Sciatic nerve (tissue), 2 donors: ENCODE measurements at regions not wholly inside any gene's neighbourhood (a gene's known extent, or its start where the extent isn't known, plus 50 kb on each side); places are given as distances from the start of the nearest gene placed in this dataset.
"Not testable (repeated sequence)": the region's sequence is repeated elsewhere in the genome, so short reads cannot be mapped to it uniquely, and the experiment has no call there.

Experiments used
- ATAC-seq: fragments of 200-7000 bp; cut with Tn5 transposase; one replicate; pipeline ENCODE4 v1.9.1; 2020; ENCODE audit warnings: mild to moderate bottlenecking, moderate library complexity
- DNase-seq: peaks from one replicate; pipeline ENCODE4 v3.0.0-alpha.2; 2020; ENCODE audit warnings: low spot score
- intact Hi-C: fragments of 100-400 bp; cut with DNase I; formaldehyde crosslinking; loops from one replicate; pipeline ENCODE4 v1.14.2; 2022
- donor health status: DM: no; HTN: no; CAD: no.
- donor health status: DM: no; HTN: no; CAD: no.

GRCh38 chr7:118858651-118859149 is 634.2 kb downstream of the ANKRD7 start:
- DNase-seq: no peak
- intact Hi-C loops: no loop called here
- no peak for ATAC-seq

DNA sequence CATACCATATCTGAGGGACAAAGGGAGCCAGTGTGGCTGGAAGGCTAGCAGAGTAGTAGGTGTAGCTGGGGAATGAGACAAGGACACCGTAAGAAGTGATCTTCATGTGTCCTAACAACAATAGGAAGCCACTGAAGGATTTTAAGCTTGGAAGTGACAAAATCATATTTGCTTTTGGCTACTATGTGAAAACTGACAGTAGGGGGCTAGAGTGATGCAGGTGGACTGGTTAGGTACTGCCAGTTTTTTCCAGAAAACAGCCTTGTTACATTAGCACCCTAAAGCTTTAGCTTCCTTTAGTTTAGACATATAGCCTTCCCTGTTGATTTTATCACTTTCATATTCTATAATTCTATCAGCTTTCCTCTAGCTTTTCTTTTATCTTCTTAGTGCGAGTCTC is 637.1 kb downstream of the ANKRD7 start:
- ATAC-seq (no peak), DNase-seq (no peak)
- intact Hi-C loops: no loop called here

DNA sequence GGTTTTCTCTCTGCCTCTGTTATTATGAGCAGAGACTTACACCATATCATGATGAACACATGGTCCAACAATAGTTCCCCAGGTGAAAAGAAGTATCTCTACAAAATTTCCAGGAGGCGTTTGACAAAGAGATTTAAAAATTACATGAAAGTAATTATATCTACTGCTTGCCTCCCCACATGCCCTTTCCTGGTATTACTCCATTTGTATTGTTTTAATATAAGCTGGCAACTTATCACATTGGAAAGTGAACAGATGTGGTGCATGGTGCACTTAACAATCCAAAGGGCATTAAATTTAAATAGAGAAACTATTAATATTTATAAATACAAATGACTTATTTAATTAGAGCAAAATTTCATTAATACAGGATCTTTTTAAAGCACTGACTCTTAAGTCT is 638.2 kb downstream of the ANKRD7 start:
- intact Hi-C loops: no loop called here
- ATAC-seq (no peak), DNase-seq (no peak)

DNA sequence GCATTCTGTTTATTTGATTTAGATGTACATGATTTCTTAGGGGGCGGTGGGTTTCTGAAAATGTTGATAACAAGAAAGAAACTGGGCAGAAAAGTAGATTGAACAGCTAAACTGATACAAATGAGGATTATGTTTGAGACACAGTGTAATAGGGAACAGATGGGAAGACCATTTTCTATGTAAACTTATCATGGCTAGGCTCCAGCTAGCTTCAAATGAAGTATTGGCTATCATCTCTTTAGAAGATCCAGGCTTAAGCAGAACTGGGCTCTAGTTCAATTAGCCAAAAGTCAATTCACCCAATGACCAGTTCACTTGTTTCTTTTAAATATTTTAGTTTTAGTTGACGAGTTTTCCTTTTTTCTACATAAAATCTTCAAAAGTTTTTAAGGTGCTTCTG is 639.5 kb downstream of the ANKRD7 start:
- DNase-seq (no peak), ATAC-seq (no peak)
- intact Hi-C loops: no loop called here

- intact Hi-C loops: no loop called here
- no peak for ATAC-seq
- no peak for DNase-seq
Measured at GRCh38 chr7:118867860-118868259, 643.4 kb downstream of the ANKRD7 start.

GRCh38 chr7:118869141-118869540 is 644.6 kb downstream of the ANKRD7 start:
- intact Hi-C loops, DNase-seq, ATAC-seq: not testable (repeated sequence)

DNA sequence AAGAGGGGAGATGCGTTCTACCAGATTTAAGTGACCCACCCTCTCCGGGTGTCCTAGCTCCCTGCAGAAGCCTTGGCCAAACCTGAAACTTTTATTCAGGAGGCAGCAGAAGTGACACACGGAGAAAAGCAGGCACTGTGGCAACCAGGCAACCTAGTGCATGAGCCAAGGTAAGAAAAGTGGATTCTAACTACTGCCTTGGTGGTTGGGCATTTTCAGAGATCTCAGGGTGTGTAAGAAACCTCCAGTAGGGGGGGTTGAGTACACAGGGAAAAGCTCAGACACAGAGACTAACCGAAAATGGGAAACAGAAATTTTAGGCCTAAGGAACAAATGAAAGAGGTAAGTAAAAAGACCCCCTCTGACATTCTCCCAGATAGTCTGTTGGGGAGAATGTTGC is 645.7 kb downstream of the ANKRD7 start:
- intact Hi-C loops: no loop called here
- DNase-seq (no peak), ATAC-seq (no peak)

DNA sequence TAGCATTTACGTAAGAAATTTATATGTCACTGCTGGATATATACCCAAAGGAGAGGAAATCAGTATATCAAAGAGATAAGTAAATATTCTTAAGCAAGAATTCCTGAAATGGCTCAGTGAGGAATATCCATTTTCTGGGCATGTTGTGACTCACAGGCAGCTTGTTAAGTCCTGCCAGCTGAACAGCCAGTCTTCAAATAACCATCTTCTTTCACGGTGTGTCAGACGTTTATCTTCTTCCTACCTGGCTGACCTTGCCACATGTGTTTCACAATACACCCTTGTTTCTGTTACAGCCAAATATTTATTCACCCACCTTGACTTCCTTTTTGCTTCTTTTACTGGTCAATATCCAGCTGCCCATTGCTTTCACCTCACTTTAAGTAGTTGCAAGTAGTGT is 648.1 kb downstream of the ANKRD7 start:
- intact Hi-C loops: no loop called here
- ATAC-seq: no peak
- no peak for DNase-seq

DNA sequence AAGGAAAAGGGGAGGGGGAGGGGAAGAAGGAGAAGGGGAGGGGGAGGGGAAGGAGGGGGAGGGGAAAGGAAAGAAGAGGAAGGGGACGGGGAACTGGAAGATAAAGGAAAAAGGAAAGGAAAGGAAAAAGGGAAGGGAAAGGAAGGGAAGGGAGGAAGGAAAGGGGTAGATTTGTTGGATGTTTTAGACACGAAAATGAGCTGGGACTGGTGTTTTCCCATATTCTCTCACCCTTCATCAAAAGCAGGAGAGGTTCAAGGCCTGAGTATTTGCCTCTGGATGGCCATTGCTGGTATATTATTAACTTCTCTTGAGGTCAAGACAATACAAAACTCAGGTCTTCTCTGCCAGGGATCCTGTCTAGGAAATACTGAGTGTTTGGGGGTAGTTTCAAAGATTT is 652.7 kb downstream of the ANKRD7 start:
- ATAC-seq (no peak), DNase-seq (no peak)
- intact Hi-C loops: no loop called here

DNA sequence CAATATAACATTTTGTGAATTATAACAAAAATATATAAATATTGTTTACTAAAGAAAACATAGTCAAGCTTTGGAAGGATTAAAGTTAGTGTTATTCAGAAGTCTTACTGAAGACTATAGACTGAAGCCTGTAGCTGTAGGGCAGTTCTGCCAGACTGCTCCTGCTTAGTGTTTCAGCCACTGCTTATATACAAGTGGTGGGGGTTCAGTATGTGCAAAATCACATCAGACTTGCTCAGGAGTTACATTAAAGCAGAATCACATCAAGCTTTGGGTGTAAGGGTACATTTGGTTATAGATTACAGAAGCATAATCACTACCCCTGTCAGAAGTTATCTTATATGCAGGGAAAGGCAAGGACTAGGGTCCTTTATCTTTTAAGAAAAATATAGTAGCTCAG is 653.8 kb downstream of the ANKRD7 start:
- no peak for DNase-seq
- intact Hi-C loops: no loop called here
- no peak for ATAC-seq

DNA sequence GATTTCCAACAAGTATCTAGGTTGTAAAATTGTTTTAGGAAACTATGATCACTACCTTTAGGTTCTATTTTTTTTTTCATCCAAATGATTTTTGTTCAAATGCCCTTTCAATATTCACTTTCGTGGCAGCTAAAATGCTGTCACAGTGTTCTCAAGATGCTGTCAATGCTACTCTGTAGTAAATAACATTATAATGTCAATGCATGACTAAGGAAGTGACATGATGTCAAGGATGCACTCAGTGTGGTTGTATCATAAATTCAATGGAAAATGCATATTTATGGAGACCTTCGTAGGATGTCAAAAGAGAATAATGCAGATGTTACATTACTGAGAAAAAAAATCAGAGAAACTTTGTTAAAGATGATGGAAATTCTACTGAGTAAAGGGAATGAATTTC is 673.8 kb downstream of the ANKRD7 start:
- ATAC-seq (no peak), DNase-seq (no peak)
- intact Hi-C loops: no loop called here

DNA sequence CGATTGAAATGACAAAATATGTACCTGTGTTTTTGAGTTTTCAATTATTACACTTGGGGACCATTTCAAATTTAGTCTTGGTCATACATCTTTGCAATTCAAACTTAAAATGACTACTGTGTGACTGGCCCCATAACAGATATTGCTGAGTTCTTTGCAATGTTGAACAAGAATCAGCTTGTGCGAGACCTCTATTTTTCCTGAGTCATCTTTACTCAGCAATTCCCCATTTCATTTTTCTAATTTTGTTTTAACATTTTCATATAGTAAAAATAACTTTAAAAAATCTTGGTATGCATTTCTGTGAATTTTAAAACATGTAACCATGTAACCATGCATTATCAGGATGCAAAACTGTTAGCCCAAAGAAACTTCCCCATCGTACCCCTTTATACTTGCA is 678.1 kb downstream of the ANKRD7 start:
- ATAC-seq (no peak), DNase-seq (no peak)
- intact Hi-C loops: no loop called here

DNA sequence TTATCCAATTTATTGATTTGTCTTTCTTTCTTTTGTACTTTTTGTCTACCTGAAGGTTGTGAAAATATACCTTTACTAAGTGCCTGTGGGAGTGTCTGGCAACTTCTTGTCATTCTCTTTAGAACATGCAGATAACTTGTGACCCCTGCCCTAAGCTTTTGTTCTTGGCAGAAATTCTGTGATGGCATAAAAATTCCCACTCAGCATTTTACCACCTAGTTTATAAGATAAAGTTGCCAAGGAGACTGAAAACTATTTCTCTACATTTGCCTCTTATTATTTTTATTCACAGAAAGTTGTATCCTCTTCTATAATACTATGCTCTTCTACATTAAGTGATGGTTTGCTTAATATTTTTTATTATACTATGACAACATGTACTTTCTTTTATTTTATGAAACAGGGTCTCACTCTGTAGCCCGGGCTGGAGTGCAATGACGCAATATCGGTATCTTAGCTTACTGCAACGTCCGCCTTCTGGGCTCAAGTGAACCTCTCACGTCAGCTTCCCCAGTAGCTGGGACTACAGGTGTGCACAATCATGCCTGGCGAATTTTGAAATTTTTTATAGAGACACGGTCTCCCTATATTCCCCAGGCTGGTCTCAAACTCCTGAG is 683.5 kb downstream of the ANKRD7 start:
- ATAC-seq: no peak
- no peak for DNase-seq
- intact Hi-C loops: no loop called here

DNA sequence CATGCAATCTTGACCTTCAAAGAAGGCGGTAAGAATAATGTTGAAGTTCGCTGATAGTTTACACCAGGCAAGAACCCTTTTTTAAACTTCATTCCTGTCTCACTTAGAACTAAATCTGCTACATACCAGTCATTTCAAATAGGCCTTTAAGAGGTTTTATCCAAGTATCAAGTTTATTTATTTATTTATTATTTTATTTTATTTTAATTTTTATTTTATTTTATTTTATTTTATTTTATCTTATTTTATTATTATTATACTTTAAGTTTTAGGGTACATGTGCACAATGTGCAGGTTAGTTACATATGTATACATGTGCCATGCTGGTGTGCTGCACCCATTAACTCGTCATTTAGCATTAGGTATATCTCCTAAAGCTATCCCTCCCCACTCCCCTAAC is 691.6 kb downstream of the ANKRD7 start:
- ATAC-seq, intact Hi-C loops, DNase-seq: not testable (repeated sequence)

DNA sequence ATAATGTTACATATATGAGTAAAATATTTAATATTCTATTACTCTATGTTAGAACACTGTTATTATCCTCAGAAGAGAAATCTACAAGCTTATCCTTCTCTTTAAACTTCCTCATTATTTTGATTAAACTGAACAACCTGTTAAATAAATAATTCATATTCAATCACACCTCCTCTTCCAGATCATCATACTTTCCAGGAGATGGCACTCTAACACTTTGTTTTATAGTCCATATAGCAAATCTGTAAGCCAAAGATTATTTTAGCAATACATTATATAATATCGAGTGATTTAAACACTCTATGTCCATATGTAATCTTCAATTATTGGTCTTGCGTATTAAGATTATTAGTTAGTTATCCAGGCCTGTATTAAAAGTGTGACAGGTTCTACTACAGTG is 694.1 kb downstream of the ANKRD7 start:
- DNase-seq (no peak), ATAC-seq (no peak)
- intact Hi-C loops: no loop called here

DNA sequence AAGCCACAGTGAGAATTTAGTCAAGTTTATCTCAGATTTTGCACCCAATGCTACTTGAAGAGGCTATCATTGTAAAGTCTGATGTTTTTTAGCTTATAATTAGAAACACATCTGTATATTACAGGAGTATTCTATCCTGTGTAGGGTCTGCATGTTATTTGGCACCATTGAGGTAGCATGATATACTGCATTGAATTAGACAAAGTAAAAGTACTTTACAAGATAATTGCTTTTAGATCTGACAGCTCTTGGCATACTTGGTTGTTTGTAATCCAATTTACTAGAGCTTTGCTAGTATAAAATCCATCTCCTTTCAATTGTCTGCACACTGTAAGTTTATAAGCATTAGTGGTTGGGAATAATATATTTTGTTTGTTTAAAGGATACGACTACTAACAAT is 714.3 kb downstream of the ANKRD7 start:
- intact Hi-C loops: no loop called here
- DNase-seq: no peak
- no peak for ATAC-seq

- DNase-seq (no peak), ATAC-seq (no peak)
- intact Hi-C loops: no loop called here
Measured at GRCh38 chr7:118944271-118944670, 719.8 kb downstream of the ANKRD7 start.

- ATAC-seq: no peak
- intact Hi-C loops: no loop called here
Measured at GRCh38 chr7:118945911-118946682, 721.6 kb downstream of the ANKRD7 start.

GRCh38 chr7:118948508-118948907 is 724.0 kb downstream of the ANKRD7 start:
- intact Hi-C loops: no loop called here
- no peak for ATAC-seq
- no peak for DNase-seq

More at GRCh38 chr7:118945911-118946682, 721.6 kb downstream of the ANKRD7 start:
- no peak for DNase-seq

DNA sequence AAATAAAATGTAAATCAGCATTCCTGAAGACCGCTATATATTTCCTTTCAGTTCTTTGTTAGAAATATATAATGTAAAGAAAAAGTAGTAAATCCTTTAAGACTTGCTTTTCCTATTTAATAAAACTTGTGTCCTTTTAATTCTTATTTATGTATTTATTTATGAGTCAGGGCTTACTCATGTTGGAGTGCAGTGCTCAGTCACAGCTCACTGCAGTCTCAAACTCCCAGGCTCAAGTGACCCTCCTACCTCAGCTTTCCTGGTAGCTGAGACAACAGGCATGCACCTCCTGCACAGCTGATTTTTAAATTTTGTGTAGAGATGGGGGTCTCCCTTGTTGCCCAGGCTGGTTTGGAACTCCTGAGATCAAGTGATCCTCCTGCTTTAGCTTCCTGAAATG is 724.5 kb downstream of the ANKRD7 start:
- ATAC-seq (no peak), DNase-seq (no peak)
- intact Hi-C loops: no loop called here

- ATAC-seq, DNase-seq, intact Hi-C loops: not testable (repeated sequence)
Measured at GRCh38 chr7:118956285-118956684, 731.8 kb downstream of the ANKRD7 start.
